ENCODE measurements at regions not wholly inside any gene's neighbourhood (a gene's known extent, or its start where the extent isn't known, plus 50 kb on each side); places are given as distances from the start of the nearest gene placed in this dataset.

GRCh38 chr11:134580610-134580975 lies 168.6 kb upstream of the B3GAT1 start:
- H4K8ac ChIP-seq (ENCODE audit: extremely low read depth, insufficient read depth, low read length): peak overlapping the region; percentile 9; the same call in 1 of the 2 replicates
- no peak overlapping the region for H3K23ac ChIP-seq (ENCODE audit: insufficient read length)
- no peaks in the 10 kb centered on the region for H3K36me3 ChIP-seq (ENCODE audit: control insufficient read depth in 2 of 4, insufficient read depth in 4 of 4, low read length in 3 of 4)
- FAIRE-seq (no peak), DNase-seq (ENCODE audit: low read depth in 1 of 2, low spot score in 2 of 2) (no peak)
- no peaks in the 10 kb centered on the region for H3K23me2 ChIP-seq (ENCODE audit: low read depth, low read length)
- no peaks in the 10 kb centered on the region for H3K79me1 ChIP-seq (ENCODE audit: low read depth, low read length)
- H3K79me2 ChIP-seq (ENCODE audit: control insufficient read depth in 1 of 2, insufficient read depth in 2 of 2, low read length in 2 of 2): no peaks in the 10 kb centered on the region
- no peak overlapping the region for H2AFZ ChIP-seq (ENCODE audit: low read length)
- no peak overlapping the region for H2BK15ac ChIP-seq (ENCODE audit: low read length)
- no peak overlapping the region for H3K4me3 ChIP-seq (ENCODE audit: extremely low read depth in 1 of 4, insufficient read depth in 2 of 4, low read depth in 3 of 4, low read length in 4 of 4)
- no peaks in the 10 kb centered on the region for H3K9me3 ChIP-seq (ENCODE audit: insufficient read depth in 2 of 2, low read depth in 1 of 2, low read length in 1 of 2)
- ChIA-PET POLR2A (ENCODE audit: partially characterized antibody) (no interaction called here), CTCF (ENCODE audit: partially characterized antibody) (interaction anchor here (0.7 to 1.0 kb wide), 3 partner anchors 19 to 130 kb away, joined by 3 read pairs; no protein-coding TSS in a partner anchor)
- no peak overlapping the region for H3K9ac ChIP-seq (replicated peaks in 1 of 4; ENCODE audit: extremely low read depth in 1 of 4, low read depth in 3 of 4, low read length in 3 of 4)
- no peak overlapping the region for H3K18ac ChIP-seq (ENCODE audit: extremely low read depth, low read length)
- H4K5ac ChIP-seq (ENCODE audit: insufficient read length, low read depth, low read length): no peak overlapping the region
- no peak overlapping the region for H3K4me2 ChIP-seq (ENCODE audit: insufficient read depth in 1 of 2, low read depth in 2 of 2, low read length in 2 of 2)
- no peaks in the 10 kb centered on the region; a peak in 2 of 7 replicates for H3K27me3 ChIP-seq (replicated peaks in 1 of 4; ENCODE audit: control insufficient read depth in 3 of 4, extremely low read depth in 1 of 4, insufficient read depth in 3 of 4, low read length in 3 of 4)
- no peak overlapping the region for H3K27ac ChIP-seq (ENCODE audit: low read depth, low read length)
- H3K56ac ChIP-seq (replicated peaks; ENCODE audit: insufficient read length, low read depth, low read length): no peak overlapping the region
- no peak overlapping the region for H2BK12ac ChIP-seq (ENCODE audit: low read depth, low read length)
- 89% methylated on average over 8 of the region's 8 CpGs; no CpG with 5 or more reads in 1 of the 2 experiments for WGBS, 2 experiments (ENCODE audit: extremely low coverage in 1 of 2, insufficient coverage in 1 of 2, insufficient read length in 1 of 2, insufficient replicate concordance in 2 of 2, low coverage in 1 of 2, low lambda C conversion rate in 2 of 2, missing lambda C conversion rate in 1 of 2)
- no peak overlapping the region for H2AK5ac ChIP-seq (ENCODE audit: low read depth, low read length)
- H2BK20ac ChIP-seq (ENCODE audit: low read length): no peak overlapping the region
- no peak overlapping the region for H2BK5ac ChIP-seq (ENCODE audit: low read depth, low read length)
- TF ChIP-seq GABPA (IDR thresholded peaks at IDR 0.05; ENCODE audit: borderline replicate concordance, insufficient read depth, low read length): no peak
- TF ChIP-seq ATF3 (IDR thresholded peaks at IDR 0.05; ENCODE audit: insufficient read depth, low read depth, low read length): no peak
- no peak for TF ChIP-seq GTF2F1 (IDR thresholded peaks at IDR 0.05; ENCODE audit: borderline replicate concordance, low read depth, low read length)
- no peak overlapping the region for H2BK120ac ChIP-seq (replicated peaks; ENCODE audit: low read depth, low read length)
- H3K14ac ChIP-seq (ENCODE audit: insufficient read length): no peak overlapping the region
- no peak overlapping the region for H3K4ac ChIP-seq (replicated peaks; ENCODE audit: insufficient read length, low read depth, low read length)
- peaks cover 0 to 5% (median 0%) of the 10 kb centered on the region in 4 experiments; a peak in 2 of 7 replicates for H3K4me1 ChIP-seq (replicated peaks in 1 of 4; ENCODE audit: control insufficient read depth in 3 of 4, insufficient read depth in 4 of 4, low read length in 3 of 4)
- no peak overlapping the region for H4K91ac ChIP-seq (replicated peaks; ENCODE audit: insufficient read length, low read length)
- no peaks in the 10 kb centered on the region for H4K20me1 ChIP-seq (replicated peaks in 1 of 2; ENCODE audit: control insufficient read depth in 1 of 2, insufficient read depth in 2 of 2, low read length in 2 of 2)
